Parathyroid adenoma (tissue), 2 donors: ENCODE measurements at regions not wholly inside any gene's neighbourhood (a gene's known extent, or its start where the extent isn't known, plus 50 kb on each side); places are given as distances from the start of the nearest gene placed in this dataset.

Source experiments
- H2AFZ ChIP-seq: fragments of 300-600 bp; sonication (generic); one replicate; pipeline ENCODE4 v1.7.0; 2017; ENCODE audit warnings: antibody characterized with exemption, mild to moderate bottlenecking
- H3K27ac ChIP-seq: fragments of 300-600 bp; sonication (generic); one replicate; pipeline ENCODE4 v1.7.0; 2017
- H3K27me3 ChIP-seq: fragments of 300-600 bp; sonication (generic); one replicate; pipeline ENCODE4 v1.7.0; 2017; ENCODE audit warnings: low read length; ENCODE audit not compliant: control insufficient read depth, insufficient read depth
- H3K36me3 ChIP-seq: fragments of 300-600 bp; sonication (generic); one replicate; pipeline ENCODE4 v1.7.0; 2017; ENCODE audit warnings: low read length; ENCODE audit not compliant: control insufficient read depth, insufficient read depth
- H3K4me1 ChIP-seq: fragments of 300-600 bp; sonication (generic); one replicate; pipeline ENCODE4 v1.7.0; 2017; ENCODE audit warnings: control low read depth
- H3K4me2 ChIP-seq: fragments of 300-600 bp; sonication (generic); one replicate; pipeline ENCODE4 v1.7.0; 2017; ENCODE audit warnings: low read length
- H3K4me3 ChIP-seq: fragments of 300-600 bp; sonication (generic); one replicate; pipeline ENCODE4 v1.7.0; 2017; ENCODE audit warnings: low read depth, low read length
- H3K79me2 ChIP-seq: fragments of 300-600 bp; sonication (generic); one replicate; pipeline ENCODE4 v1.7.0; 2017; ENCODE audit warnings: control low read depth
- H3K9ac ChIP-seq: fragments of 300-600 bp; sonication (generic); one replicate; pipeline ENCODE4 v1.7.0; 2017; ENCODE audit warnings: mild to moderate bottlenecking
- H3K9me3 ChIP-seq: fragments of 300-600 bp; sonication (generic); one replicate; pipeline ENCODE4 v1.7.0; 2017; ENCODE audit warnings: low read length; ENCODE audit not compliant: control insufficient read depth
- TF ChIP-seq, protein P1 (sequence below): fragments of 300-600 bp; sonication (generic); IDR thresholded peaks from one replicate; pipeline ENCODE4 v1.7.0; 2017; ENCODE audit warnings: antibody characterized with exemption, mild to moderate bottlenecking
- donor health status: primary hyperparathyroidism.

DNA sequence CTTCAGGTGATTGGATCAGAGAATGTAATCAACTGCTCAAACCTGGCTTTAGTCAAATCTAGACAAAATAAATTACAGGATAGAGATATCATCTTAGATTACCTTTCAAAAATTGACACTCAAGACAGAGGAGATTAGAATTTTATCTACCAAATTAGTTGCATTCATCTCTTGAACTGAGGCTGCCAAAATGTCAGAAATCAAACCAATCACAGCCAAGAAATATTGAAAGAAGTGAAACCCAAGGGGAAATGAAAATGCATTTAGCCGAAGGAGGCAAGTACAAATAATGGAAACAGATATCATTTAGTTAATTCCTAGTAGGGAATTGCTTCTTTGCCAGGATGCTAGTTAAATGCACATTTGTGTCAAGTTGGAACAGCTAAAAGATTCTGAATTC is 261.1 kb upstream of the PDZRN3 start:
- Histone ChIP-seq H3K27me3 (no peaks in the 10 kb centered on the region), H3K36me3 (no peaks in the 10 kb centered on the region), H3K9me3 (no peaks in the 10 kb centered on the region), H2AFZ (no peak overlapping the region), H3K79me2 (no peaks in the 10 kb centered on the region), H3K4me1 (no peaks in the 10 kb centered on the region), H3K4me3 (no peak overlapping the region), H3K4me2 (no peak overlapping the region), H3K9ac (no peak overlapping the region), H3K27ac (no peak overlapping the region)
- TF ChIP-seq, protein P1, sequence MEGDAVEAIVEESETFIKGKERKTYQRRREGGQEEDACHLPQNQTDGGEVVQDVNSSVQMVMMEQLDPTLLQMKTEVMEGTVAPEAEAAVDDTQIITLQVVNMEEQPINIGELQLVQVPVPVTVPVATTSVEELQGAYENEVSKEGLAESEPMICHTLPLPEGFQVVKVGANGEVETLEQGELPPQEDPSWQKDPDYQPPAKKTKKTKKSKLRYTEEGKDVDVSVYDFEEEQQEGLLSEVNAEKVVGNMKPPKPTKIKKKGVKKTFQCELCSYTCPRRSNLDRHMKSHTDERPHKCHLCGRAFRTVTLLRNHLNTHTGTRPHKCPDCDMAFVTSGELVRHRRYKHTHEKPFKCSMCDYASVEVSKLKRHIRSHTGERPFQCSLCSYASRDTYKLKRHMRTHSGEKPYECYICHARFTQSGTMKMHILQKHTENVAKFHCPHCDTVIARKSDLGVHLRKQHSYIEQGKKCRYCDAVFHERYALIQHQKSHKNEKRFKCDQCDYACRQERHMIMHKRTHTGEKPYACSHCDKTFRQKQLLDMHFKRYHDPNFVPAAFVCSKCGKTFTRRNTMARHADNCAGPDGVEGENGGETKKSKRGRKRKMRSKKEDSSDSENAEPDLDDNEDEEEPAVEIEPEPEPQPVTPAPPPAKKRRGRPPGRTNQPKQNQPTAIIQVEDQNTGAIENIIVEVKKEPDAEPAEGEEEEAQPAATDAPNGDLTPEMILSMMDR: no peak

DNA sequence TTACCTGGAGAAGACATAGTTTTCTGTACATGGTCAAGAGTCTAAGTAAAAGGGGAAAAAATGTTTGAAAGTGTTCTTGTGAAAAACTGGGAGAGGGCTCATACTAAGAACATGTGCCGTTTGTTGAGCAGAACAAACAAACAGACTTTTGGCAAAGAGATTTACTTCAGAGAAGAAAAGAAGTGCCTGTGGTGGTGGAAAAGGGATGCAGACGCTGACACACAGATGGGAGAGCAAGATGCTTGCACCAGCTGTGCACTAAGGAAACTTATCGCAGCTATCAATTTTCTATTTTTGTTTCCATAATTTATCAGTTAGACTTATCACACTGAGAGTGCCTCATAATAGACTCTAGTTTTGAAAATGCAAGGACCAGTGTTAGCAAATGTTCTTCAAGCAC is 259.6 kb upstream of the PDZRN3 start:
- Histone ChIP-seq H2AFZ (no peak overlapping the region), H3K27ac (no peak overlapping the region), H3K36me3 (no peaks in the 10 kb centered on the region), H3K79me2 (no peaks in the 10 kb centered on the region), H3K9ac (no peak overlapping the region), H3K4me3 (no peak overlapping the region), H3K9me3 (no peaks in the 10 kb centered on the region), H3K4me2 (no peak overlapping the region), H3K27me3 (no peaks in the 10 kb centered on the region), H3K4me1 (no peaks in the 10 kb centered on the region)
- TF ChIP-seq, protein P1: no peak

DNA sequence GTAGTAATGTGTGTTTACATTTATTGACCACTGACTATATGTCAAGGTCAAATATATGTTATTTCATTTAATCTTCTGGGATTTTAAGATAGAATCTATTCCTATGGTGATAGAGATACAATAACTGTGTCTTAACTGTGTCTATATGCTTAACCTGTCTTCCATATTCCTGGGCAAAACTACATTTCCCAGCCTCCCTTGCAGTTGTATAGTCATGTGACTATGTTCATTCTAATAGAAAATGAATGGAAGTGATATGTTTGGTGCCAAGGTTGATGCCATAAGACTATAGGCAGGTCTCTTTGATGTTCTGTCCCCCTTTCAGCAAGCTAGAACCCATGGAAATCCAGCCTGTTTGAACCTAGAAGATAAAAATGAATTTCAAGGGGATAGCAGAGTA is 258.8 kb upstream of the PDZRN3 start:
- H3K27me3 ChIP-seq: no peaks in the 10 kb centered on the region
- H3K79me2 ChIP-seq: no peaks in the 10 kb centered on the region
- TF ChIP-seq, protein P1: no peak
- H3K9me3 ChIP-seq: no peaks in the 10 kb centered on the region
- H3K9ac ChIP-seq: no peak overlapping the region
- H3K27ac ChIP-seq: no peak overlapping the region
- no peaks in the 10 kb centered on the region for H3K4me1 ChIP-seq
- no peak overlapping the region for H2AFZ ChIP-seq
- H3K4me2 ChIP-seq: no peak overlapping the region
- no peak overlapping the region for H3K4me3 ChIP-seq
- H3K36me3 ChIP-seq: no peaks in the 10 kb centered on the region

DNA sequence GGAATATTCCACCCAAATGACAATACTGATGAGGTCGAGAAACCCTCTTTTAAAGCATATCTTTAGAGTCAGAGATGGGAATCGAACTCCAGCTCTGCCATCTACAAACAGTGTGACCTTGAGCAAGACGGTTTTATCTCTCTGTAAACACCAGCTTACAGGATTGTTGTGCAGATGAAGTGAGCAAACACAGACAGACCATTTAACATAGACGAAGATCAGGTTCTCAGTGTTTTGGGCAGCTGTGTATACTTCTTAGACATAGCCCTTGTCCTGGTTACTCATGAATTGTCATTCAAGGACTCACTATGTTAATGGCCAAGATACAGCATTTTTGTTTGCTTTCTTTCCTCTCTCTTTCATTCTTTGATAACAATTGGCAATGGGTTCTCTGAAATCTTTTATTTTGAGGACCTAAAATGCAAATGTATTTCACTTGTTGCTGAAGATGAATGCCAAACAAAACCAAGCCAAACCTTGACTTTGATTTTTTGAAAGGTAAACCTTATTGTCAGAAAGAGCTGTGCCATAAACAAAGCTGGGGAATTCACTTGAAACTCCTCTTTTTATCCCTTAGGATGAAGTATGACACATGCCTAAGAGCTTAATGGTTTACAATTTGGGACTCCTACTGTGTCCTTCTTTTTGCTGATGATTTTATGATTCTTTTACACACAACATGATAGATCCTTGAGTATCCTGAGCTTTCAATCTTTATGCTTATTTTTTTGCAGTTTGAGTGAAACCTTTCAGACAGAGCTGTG is 250.0 kb upstream of the PDZRN3 start:
- no peaks in the 10 kb centered on the region for H3K79me2 ChIP-seq
- H3K4me2 ChIP-seq: no peak overlapping the region
- no peaks in the 10 kb centered on the region for H3K4me1 ChIP-seq
- H3K36me3 ChIP-seq: no peaks in the 10 kb centered on the region
- no peak overlapping the region for H3K4me3 ChIP-seq
- TF ChIP-seq, protein P1: no peak
- H3K27ac ChIP-seq: no peak overlapping the region
- no peaks in the 10 kb centered on the region for H3K9me3 ChIP-seq
- H2AFZ ChIP-seq: no peak overlapping the region
- H3K9ac ChIP-seq: no peak overlapping the region
- H3K27me3 ChIP-seq: no peaks in the 10 kb centered on the region

DNA sequence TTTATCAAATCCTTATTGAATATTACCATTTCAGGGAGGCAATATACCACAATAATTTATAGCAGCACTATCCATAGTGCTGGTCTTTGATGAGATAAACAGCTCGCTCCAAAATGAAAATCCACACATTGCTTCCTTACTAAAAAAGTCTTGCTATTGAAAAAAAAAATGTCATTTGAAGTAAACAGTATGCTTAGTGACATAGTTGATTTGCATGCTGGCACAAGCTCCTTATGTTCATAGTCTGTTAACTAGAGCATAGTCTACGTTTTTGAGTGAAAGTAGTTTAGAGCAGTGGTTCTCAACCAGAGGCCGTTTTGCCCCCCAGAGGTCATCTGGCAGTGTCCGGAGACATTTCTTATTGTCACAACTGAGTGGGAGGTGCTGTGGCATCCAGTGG is 249.4 kb upstream of the PDZRN3 start:
- Histone ChIP-seq H3K4me3 (no peak overlapping the region), H3K36me3 (no peaks in the 10 kb centered on the region), H3K9ac (no peak overlapping the region), H3K9me3 (no peaks in the 10 kb centered on the region), H3K27ac (no peak overlapping the region), H3K79me2 (no peaks in the 10 kb centered on the region), H3K4me2 (no peak overlapping the region), H2AFZ (no peak overlapping the region), H3K27me3 (no peaks in the 10 kb centered on the region), H3K4me1 (no peaks in the 10 kb centered on the region)
- TF ChIP-seq, protein P1: no peak
